H1 (cell line): ENCODE measurements at regions not wholly inside any gene's neighbourhood (a gene's known extent, or its start where the extent isn't known, plus 50 kb on each side); places are given as distances from the start of the nearest gene placed in this dataset.

ENCODE experiments used
- CTCF ChIA-PET: fragments of 300-600 bp; sonication (Branson Sonifier 250); formaldehyde crosslinking; loops from one replicate; lab custom pipeline; 2021; ENCODE audit not compliant: partially characterized antibody; lab: Charles Lee
- POLR2A ChIA-PET: fragments of 300-600 bp; sonication (Branson Sonifier 250); formaldehyde crosslinking; loops from one replicate; lab custom pipeline; 2021; ENCODE audit warnings: inconsistent platforms; ENCODE audit not compliant: partially characterized antibody; lab: Charles Lee
- DNase-seq, 2 experiments: peaks; one replicate each; pipeline versions ENCODE4 v3.0.0 to v3.0.0-alpha.2; 2010 to 2022; ENCODE audit warnings: low spot score in 2 of 2, low read depth in 1 of 2, mixed read lengths in 1 of 2
- FAIRE-seq: peaks from 2 replicates; lab custom pipeline; 2011; peaks lifted over from hg19 to GRCh38; lab: Jason Lieb, UNC
- H2AFZ ChIP-seq: 2 replicates; pipeline ENCODE4 v1.8.1; 2012; ENCODE audit warnings: low read length, inconsistent platforms
- H2AK5ac ChIP-seq: 2 replicates; pipeline ENCODE4 v1.6.1; 2013; ENCODE audit warnings: low read depth, low read length
- H2BK120ac ChIP-seq: replicated peaks from 2 replicates; pipeline ENCODE3; 2013; ENCODE audit warnings: low read depth, low read length, inconsistent platforms
- H2BK12ac ChIP-seq: 2 replicates; pipeline ENCODE4 v1.6.1; 2013; ENCODE audit warnings: low read depth, low read length
- H2BK15ac ChIP-seq: 2 replicates; pipeline ENCODE4 v1.6.1; 2013; ENCODE audit warnings: low read length
- H2BK20ac ChIP-seq: 2 replicates; pipeline ENCODE4 v1.6.1; 2013; ENCODE audit warnings: low read length
- H2BK5ac ChIP-seq: 2 replicates; pipeline ENCODE4 v1.6.1; 2013; ENCODE audit warnings: low read depth, low read length
- H3K14ac ChIP-seq: 2 replicates; pipeline ENCODE4 v1.6.1; 2013; ENCODE audit warnings: inconsistent platforms; ENCODE audit not compliant: insufficient read length
- H3K18ac ChIP-seq: 2 replicates; pipeline ENCODE4 v1.6.1; 2013; ENCODE audit warnings: low read length; ENCODE audit errors: extremely low read depth
- H3K23ac ChIP-seq: 2 replicates; pipeline ENCODE4 v1.6.1; 2013; ENCODE audit warnings: inconsistent platforms; ENCODE audit not compliant: insufficient read length
- H3K23me2 ChIP-seq: 2 replicates; pipeline ENCODE4 v1.6.1; 2013; ENCODE audit warnings: low read depth, low read length
- H3K27ac ChIP-seq: 2 replicates; pipeline ENCODE4 v1.6.1; 2011; ENCODE audit warnings: low read depth, low read length, inconsistent platforms
- H3K27me3 ChIP-seq, 4 experiments: replicated peaks in 1 of 4; 1 replicate in 1 of 4; 2 replicates in 3 of 4; pipeline versions ENCODE4 v1.6.1 to v1.8.1; 2011 to 2013; ENCODE audit warnings: low read length in 3 of 4, mild to moderate bottlenecking in 3 of 4, inconsistent platforms in 2 of 4, mixed read lengths in 2 of 4, moderate library complexity in 1 of 4; ENCODE audit not compliant: control insufficient read depth in 3 of 4, insufficient read depth in 3 of 4; ENCODE audit errors: extremely low read depth in 1 of 4
- H3K36me3 ChIP-seq, 4 experiments: 2 replicates each; pipeline versions ENCODE4 v1.6.1 to v1.8.1; 2011 to 2013; ENCODE audit warnings: mild to moderate bottlenecking in 4 of 4, low read length in 3 of 4, moderate library complexity in 2 of 4, control low read depth in 1 of 4, inconsistent platforms in 1 of 4; ENCODE audit not compliant: insufficient read depth in 4 of 4, control insufficient read depth in 2 of 4
- H3K4ac ChIP-seq: replicated peaks from 2 replicates; pipeline ENCODE3; 2013; ENCODE audit warnings: low read length, low read depth, mixed read lengths, inconsistent platforms; ENCODE audit not compliant: insufficient read length
- H3K4me1 ChIP-seq, 4 experiments: replicated peaks in 1 of 4; 1 replicate in 1 of 4; 2 replicates in 3 of 4; pipeline versions ENCODE4 v1.6.1 to v1.8.1; 2011 to 2013; ENCODE audit warnings: low read length in 3 of 4, inconsistent platforms in 2 of 4, mixed read lengths in 1 of 4; ENCODE audit not compliant: insufficient read depth in 4 of 4, control insufficient read depth in 3 of 4
- H3K4me2 ChIP-seq, 2 experiments: 2 replicates each; pipeline versions ENCODE4 v1.6.1 to v1.8.1; 2011 to 2013; ENCODE audit warnings: low read depth in 2 of 2, low read length in 2 of 2, control low read depth in 1 of 2, inconsistent platforms in 1 of 2, mild to moderate bottlenecking in 1 of 2; ENCODE audit not compliant: insufficient read depth in 1 of 2
- H3K4me3 ChIP-seq, 4 experiments: fragments of 200-600, 300-600 bp in 1 of 4; sonication (generic), shearing (Covaris generic), sonication (Bioruptor Twin) in 1 of 4; 2 replicates each; pipeline versions ENCODE4 v1.5.1 to v1.8.1; 2011 to 2016; ENCODE audit warnings: low read length in 4 of 4, low read depth in 3 of 4, control low read depth in 2 of 4, inconsistent platforms in 2 of 4, mild to moderate bottlenecking in 2 of 4, mixed read lengths in 1 of 4, moderate library complexity in 1 of 4; ENCODE audit not compliant: insufficient read depth in 2 of 4; ENCODE audit errors: extremely low read depth in 1 of 4
- H3K56ac ChIP-seq: replicated peaks from 2 replicates; pipeline ENCODE3; 2013; ENCODE audit warnings: low read depth, mild to moderate bottlenecking, mixed read lengths, low read length, inconsistent platforms; ENCODE audit not compliant: insufficient read length
- H3K79me1 ChIP-seq: 2 replicates; pipeline ENCODE4 v1.6.1; 2013; ENCODE audit warnings: low read depth, low read length, control low read depth
- H3K79me2 ChIP-seq, 2 experiments: 2 replicates each; pipeline versions ENCODE4 v1.6.1 to v1.8.1; 2012 to 2013; ENCODE audit warnings: low read length in 2 of 2, mild to moderate bottlenecking in 2 of 2, inconsistent platforms in 1 of 2; ENCODE audit not compliant: insufficient read depth in 2 of 2, control insufficient read depth in 1 of 2
- H3K9ac ChIP-seq, 4 experiments: replicated peaks in 1 of 4; 1 replicate in 1 of 4; 2 replicates in 3 of 4; pipeline versions ENCODE4 v1.6.1 to v1.8.1; 2011 to 2013; ENCODE audit warnings: low read depth in 3 of 4, low read length in 3 of 4, control low read depth in 2 of 4, mild to moderate bottlenecking in 2 of 4, moderate library complexity in 2 of 4, inconsistent platforms in 1 of 4; ENCODE audit errors: extremely low read depth in 1 of 4
- H3K9me3 ChIP-seq, 2 experiments: 2 replicates each; pipeline versions ENCODE4 v1.6.1 to v1.8.1; 2012 to 2013; ENCODE audit warnings: mild to moderate bottlenecking in 2 of 2, moderate library complexity in 2 of 2, control low read depth in 1 of 2, inconsistent platforms in 1 of 2, low read depth in 1 of 2, low read length in 1 of 2, mixed read lengths in 1 of 2; ENCODE audit not compliant: insufficient read depth in 2 of 2
- H4K20me1 ChIP-seq, 2 experiments: replicated peaks in 1 of 2; 2 replicates each; pipeline versions ENCODE3 to v1.8.1; 2011 to 2013; ENCODE audit warnings: inconsistent platforms in 2 of 2, low read length in 2 of 2, mild to moderate bottlenecking in 1 of 2; ENCODE audit not compliant: insufficient read depth in 2 of 2, control insufficient read depth in 1 of 2
- H4K5ac ChIP-seq: 2 replicates; pipeline ENCODE4 v1.6.1; 2013; ENCODE audit warnings: low read length, low read depth, mixed read lengths, inconsistent platforms; ENCODE audit not compliant: insufficient read length
- H4K8ac ChIP-seq: 2 replicates; pipeline ENCODE4 v1.8.0; 2013; ENCODE audit warnings: mild to moderate bottlenecking, moderate library complexity, low read length, inconsistent platforms; ENCODE audit not compliant: insufficient read depth; ENCODE audit errors: extremely low read depth
- H4K91ac ChIP-seq: replicated peaks from 2 replicates; pipeline ENCODE3; 2013; ENCODE audit warnings: low read length, mixed read lengths, inconsistent platforms; ENCODE audit not compliant: insufficient read length
- BACH1 ChIP-seq: IDR thresholded peaks from 2 replicates; pipeline ENCODE4 v1.6.1; 2012; ENCODE audit warnings: low read length, improper control_type of control experiment
- CREB1 ChIP-seq: IDR thresholded peaks from 2 replicates; pipeline ENCODE4 v1.6.1; 2012; ENCODE audit warnings: inconsistent platforms
- EP300 ChIP-seq, 2 experiments: IDR thresholded peaks; 1 replicate in 1 of 2; 2 replicates in 1 of 2; pipeline ENCODE4 v1.6.1; 2011 to 2012; ENCODE audit warnings: low read depth in 2 of 2, low read length in 2 of 2, mild to moderate bottlenecking in 2 of 2, borderline replicate concordance in 1 of 2, inconsistent platforms in 1 of 2, moderate library complexity in 1 of 2
- RNF2 ChIP-seq: fragments of 200-900, 300-1000 bp; sonication (generic); IDR thresholded peaks from 2 replicates; pipeline ENCODE4 v1.7.1; 2016; ENCODE audit warnings: borderline replicate concordance, low read depth, mild to moderate bottlenecking, antibody characterized with exemption, low read length; ENCODE audit not compliant: poor library complexity, severe bottlenecking; ENCODE audit errors: missing control alignments
- TAF7 ChIP-seq: optimal IDR thresholded peaks from 2 replicates; pipeline ENCODE3; 2011; ENCODE audit warnings: low read depth, mild to moderate bottlenecking, inconsistent platforms, low read length, moderate library complexity, borderline replicate concordance
- WGBS, 2 experiments: shearing (Covaris generic) in 1 of 2; methylation state at CpG; one replicate each; pipeline versions ENCODE4 v1.1.6 to v1.1.7; 2013 to 2015; ENCODE audit warnings: low lambda C conversion rate in 2 of 2, mixed read lengths in 2 of 2, inconsistent platforms in 1 of 2, low coverage in 1 of 2, missing lambda C conversion rate in 1 of 2; ENCODE audit not compliant: insufficient replicate concordance in 2 of 2, insufficient coverage in 1 of 2, insufficient read length in 1 of 2; ENCODE audit errors: extremely low coverage in 1 of 2, missing lambda C conversion rate in 1 of 2; 5-methylcytosine and 5-hydroxymethylcytosine counted together

- H3K36me3 ChIP-seq = no peaks in the 10 kb centered on the region
- no peak overlapping the region for H3K9ac ChIP-seq
- H3K23ac ChIP-seq = no peak overlapping the region
- ChIA-PET CTCF (no interaction called here), POLR2A (no interaction called here)
- no peaks in the 10 kb centered on the region for H4K20me1 ChIP-seq
- H4K8ac ChIP-seq = no peak overlapping the region
- no peaks in the 10 kb centered on the region for H3K79me2 ChIP-seq
- H3K23me2 ChIP-seq = no peaks in the 10 kb centered on the region; the same call in 1 of the 2 replicates
- no peak overlapping the region for H2BK15ac ChIP-seq
- no peaks in the 10 kb centered on the region for H3K9me3 ChIP-seq
- DNase-seq = no peak
- no peak overlapping the region for H2BK5ac ChIP-seq
- no peak overlapping the region for H2AK5ac ChIP-seq
- no peak overlapping the region for H3K27ac ChIP-seq
- no peak overlapping the region for H3K4me2 ChIP-seq
- H3K56ac ChIP-seq = no peak overlapping the region
- 87% methylated on average over 2 of the region's 2 CpGs; no CpG with 5 or more reads in 1 of the 2 experiments for WGBS, 2 experiments
- H3K79me1 ChIP-seq = no peaks in the 10 kb centered on the region
- no peak overlapping the region for H2BK120ac ChIP-seq
- TF ChIP-seq EP300 (IDR thresholded peaks at IDR 0.05; ENCODE audit: borderline replicate concordance in 1 of 2, low read depth in 2 of 2, low read length in 2 of 2) (no peak), BACH1 (no peak), RNF2 (no peak), TAF7 (no peak), CREB1 (no peak)
- H3K4ac ChIP-seq = no peak overlapping the region
- no peak for FAIRE-seq
- H3K27me3 ChIP-seq = no peaks in the 10 kb centered on the region
- no peak overlapping the region for H3K4me3 ChIP-seq
- no peak overlapping the region for H2BK12ac ChIP-seq
- H2BK20ac ChIP-seq = no peak overlapping the region
- no peaks in the 10 kb centered on the region for H3K4me1 ChIP-seq
- H3K18ac ChIP-seq = no peak overlapping the region
- no peak overlapping the region for H3K14ac ChIP-seq
- H2AFZ ChIP-seq = no peak overlapping the region
- no peak overlapping the region for H4K5ac ChIP-seq
- H4K91ac ChIP-seq = no peak overlapping the region
Measured at GRCh38 chr12:88908345-88908744, 328.1 kb upstream of the KITLG start.
